ENCODE measurements at regions not wholly inside any gene's neighbourhood (a gene's known extent, or its start where the extent isn't known, plus 50 kb on each side); places are given as distances from the start of the nearest gene placed in this dataset.

GRCh38 chr1:193472430-193472829 is 286.0 kb upstream of the B3GALT2 start:
- DNase-seq (no peak), ATAC-seq (no peak)
- Mint-ChIP-seq H3K4me1 (peaks cover 22% of the 10 kb centered on the region), H3K9me3 (ENCODE audit: low read depth) (peaks cover 12% of the 10 kb centered on the region), H3K4me3 (no peak overlapping the region), H3K36me3 (ENCODE audit: low read depth) (peaks cover 11% of the 10 kb centered on the region), H3K27me3 (no peaks in the 10 kb centered on the region), H3K27ac (no peak overlapping the region)
- CTCF ChIA-PET: interaction anchor here (0.6 kb wide), 1 partner anchor 14 kb away, joined by 3 read pairs; no protein-coding TSS in a partner anchor
- intact Hi-C loops (cut with DNase I, micrococcal nuclease): no loop called here
- POLR2A ChIA-PET: interaction anchor here (0.6 kb wide), 1 partner anchor 876 kb away, joined by 3 read pairs; no protein-coding TSS in a partner anchor

- intact Hi-C loops (cut with DNase I, micrococcal nuclease): no loop called here
- CTCF ChIA-PET: no interaction called here
- POLR2A ChIA-PET: no interaction called here
- H3K9me3 Mint-ChIP-seq (ENCODE audit: low read depth): peaks cover 12% of the 10 kb centered on the region
- no peak for ATAC-seq
- no peaks in the 10 kb centered on the region for H3K27me3 Mint-ChIP-seq
- peaks cover 19% of the 10 kb centered on the region for H3K4me1 Mint-ChIP-seq
- no peak overlapping the region for H3K27ac Mint-ChIP-seq
- H3K36me3 Mint-ChIP-seq (ENCODE audit: low read depth): peaks cover 11% of the 10 kb centered on the region
- DNase-seq: no peak
- no peak overlapping the region for H3K4me3 Mint-ChIP-seq
Measured at GRCh38 chr1:193471981-193472380, 285.6 kb upstream of the B3GALT2 start.

GRCh38 chr1:193463326-193463932 is 277.0 kb upstream of the B3GALT2 start:
- DNase-seq: no peak
- ChIA-PET CTCF (no interaction called here), POLR2A (no interaction called here)
- Mint-ChIP-seq H3K4me1 (peaks cover 34% of the 10 kb centered on the region), H3K27ac (no peak overlapping the region), H3K9me3 (ENCODE audit: low read depth) (no peaks in the 10 kb centered on the region), H3K27me3 (no peaks in the 10 kb centered on the region), H3K4me3 (peak overlapping the region; percentile 51), H3K36me3 (ENCODE audit: low read depth) (no peaks in the 10 kb centered on the region)
- intact Hi-C loops (cut with DNase I, micrococcal nuclease): loop anchor here in 1 of 2 experiments (5.0 kb wide), 1 partner anchor 834 kb away; no protein-coding TSS in a partner anchor
- no peak for ATAC-seq

GRCh38 chr1:193462629-193463320 is 276.4 kb upstream of the B3GALT2 start:
- peak overlapping the region; percentile 51 for H3K4me3 Mint-ChIP-seq
- ATAC-seq (no peak), DNase-seq (no peak)
- CTCF ChIA-PET: interaction anchor here (0.6 kb wide), 1 partner anchor 100 kb away, joined by 3 read pairs; no protein-coding TSS in a partner anchor
- peaks cover 35% of the 10 kb centered on the region for H3K4me1 Mint-ChIP-seq
- POLR2A ChIA-PET: no interaction called here
- no peaks in the 10 kb centered on the region for H3K27me3 Mint-ChIP-seq
- no peaks in the 10 kb centered on the region for H3K36me3 Mint-ChIP-seq (ENCODE audit: low read depth)
- H3K9me3 Mint-ChIP-seq (ENCODE audit: low read depth): no peaks in the 10 kb centered on the region
- intact Hi-C loops (cut with DNase I, micrococcal nuclease): loop anchor here in 1 of 2 experiments (5.0 kb wide), 1 partner anchor 835 kb away; no protein-coding TSS in a partner anchor
- H3K27ac Mint-ChIP-seq: no peak overlapping the region

- no peak overlapping the region for H3K4me3 Mint-ChIP-seq
- H3K4me1 Mint-ChIP-seq: peaks cover 33% of the 10 kb centered on the region
- H3K36me3 Mint-ChIP-seq (ENCODE audit: low read depth): no peaks in the 10 kb centered on the region
- ATAC-seq (peak; percentile 79), DNase-seq (peak; percentile 17)
- ChIA-PET POLR2A (interaction anchor here (0.8 kb wide), 1 partner anchor 82 kb away, joined by 5 read pairs; no protein-coding TSS in a partner anchor), CTCF (interaction anchor here (1.1 to 1.2 kb wide), 3 partner anchors 9 to 24 kb away, joined by 3 to 4 read pairs (median 3); no protein-coding TSS in a partner anchor)
- no peaks in the 10 kb centered on the region for H3K9me3 Mint-ChIP-seq (ENCODE audit: low read depth)
- no peaks in the 10 kb centered on the region for H3K27me3 Mint-ChIP-seq
- intact Hi-C loops (cut with DNase I, micrococcal nuclease): loop anchor here (1.0 to 5.0 kb wide), 4 partner anchors 40 to 79 kb away; no protein-coding TSS in a partner anchor
- H3K27ac Mint-ChIP-seq: peak overlapping the region; percentile 40
Measured at GRCh38 chr1:193458628-193459027, 272.2 kb upstream of the B3GALT2 start.

- Mint-ChIP-seq H3K4me3 (no peak overlapping the region), H3K27ac (no peak overlapping the region), H3K9me3 (ENCODE audit: low read depth) (no peaks in the 10 kb centered on the region), H3K27me3 (no peaks in the 10 kb centered on the region), H3K36me3 (ENCODE audit: low read depth) (no peaks in the 10 kb centered on the region), H3K4me1 (peaks cover 24% of the 10 kb centered on the region)
- DNase-seq: no peak
- intact Hi-C loops (cut with DNase I, micrococcal nuclease): loop anchor here (1.0 to 5.0 kb wide), 4 partner anchors 39 to 80 kb away; no protein-coding TSS in a partner anchor
- CTCF ChIA-PET: interaction anchor here (1.1 to 1.2 kb wide), 2 partner anchors 10 to 15 kb away, joined by 3 to 4 read pairs; no protein-coding TSS in a partner anchor
- POLR2A ChIA-PET: no interaction called here
- ATAC-seq: peak; percentile 31
Measured at GRCh38 chr1:193457676-193458075, 271.3 kb upstream of the B3GALT2 start.

GRCh38 chr1:193456811-193457280 is 270.4 kb upstream of the B3GALT2 start:
- CTCF ChIA-PET: no interaction called here
- H3K27ac Mint-ChIP-seq: no peak overlapping the region
- H3K4me3 Mint-ChIP-seq: no peak overlapping the region
- ATAC-seq (no peak), DNase-seq (no peak)
- no peaks in the 10 kb centered on the region for H3K9me3 Mint-ChIP-seq (ENCODE audit: low read depth)
- POLR2A ChIA-PET: no interaction called here
- no peaks in the 10 kb centered on the region for H3K27me3 Mint-ChIP-seq
- H3K4me1 Mint-ChIP-seq: peaks cover 21% of the 10 kb centered on the region
- intact Hi-C loops (cut with DNase I, micrococcal nuclease): loop anchor here (5.0 kb wide), 2 partner anchors 45 to 80 kb away; no protein-coding TSS in a partner anchor
- no peaks in the 10 kb centered on the region for H3K36me3 Mint-ChIP-seq (ENCODE audit: low read depth)

- no peaks in the 10 kb centered on the region for H3K36me3 Mint-ChIP-seq (ENCODE audit: low read depth)
- no peaks in the 10 kb centered on the region for H3K27me3 Mint-ChIP-seq
- ChIA-PET CTCF (no interaction called here), POLR2A (no interaction called here)
- no peaks in the 10 kb centered on the region for H3K9me3 Mint-ChIP-seq (ENCODE audit: low read depth)
- H3K4me1 Mint-ChIP-seq: peaks cover 15% of the 10 kb centered on the region
- no peak overlapping the region for H3K4me3 Mint-ChIP-seq
- no peak overlapping the region for H3K27ac Mint-ChIP-seq
- DNase-seq (no peak), ATAC-seq (no peak)
- intact Hi-C loops (cut with DNase I, micrococcal nuclease): no loop called here
Measured at GRCh38 chr1:193451606-193452005, 265.2 kb upstream of the B3GALT2 start.

GRCh38 chr1:193451001-193451400 is 264.6 kb upstream of the B3GALT2 start:
- Mint-ChIP-seq H3K36me3 (ENCODE audit: low read depth) (no peaks in the 10 kb centered on the region), H3K4me1 (peaks cover 15% of the 10 kb centered on the region), H3K27me3 (no peaks in the 10 kb centered on the region), H3K27ac (no peak overlapping the region), H3K4me3 (no peak overlapping the region), H3K9me3 (ENCODE audit: low read depth) (no peaks in the 10 kb centered on the region)
- no peak for DNase-seq
- no peak for ATAC-seq
- ChIA-PET CTCF (no interaction called here), POLR2A (no interaction called here)
- intact Hi-C loops (cut with DNase I, micrococcal nuclease): no loop called here

GRCh38 chr1:193448682-193449461 is 262.5 kb upstream of the B3GALT2 start:
- intact Hi-C loops (cut with DNase I, micrococcal nuclease): no loop called here
- ChIA-PET CTCF (interaction anchor here (0.7 kb wide), 1 partner anchor 24 kb away, joined by 3 read pairs; no protein-coding TSS in a partner anchor), POLR2A (interaction anchor here (0.7 kb wide), 1 partner anchor 40 kb away, joined by 3 read pairs; no protein-coding TSS in a partner anchor)
- Mint-ChIP-seq H3K27ac (peak overlapping the region; percentile 40), H3K36me3 (ENCODE audit: low read depth) (no peaks in the 10 kb centered on the region), H3K9me3 (ENCODE audit: low read depth) (no peaks in the 10 kb centered on the region), H3K4me1 (peaks cover 15% of the 10 kb centered on the region), H3K4me3 (no peak overlapping the region), H3K27me3 (no peaks in the 10 kb centered on the region)
- DNase-seq (peak; percentile 25), ATAC-seq (peak; percentile 93)

GRCh38 chr1:193443886-193444285 is 257.5 kb upstream of the B3GALT2 start:
- no peak for ATAC-seq
- Mint-ChIP-seq H3K4me3 (no peak overlapping the region), H3K36me3 (ENCODE audit: low read depth) (no peaks in the 10 kb centered on the region), H3K4me1 (peaks cover 5% of the 10 kb centered on the region), H3K27ac (no peak overlapping the region), H3K9me3 (ENCODE audit: low read depth) (no peaks in the 10 kb centered on the region), H3K27me3 (no peaks in the 10 kb centered on the region)
- POLR2A ChIA-PET: no interaction called here
- DNase-seq: no peak
- intact Hi-C loops (cut with DNase I, micrococcal nuclease): no loop called here
- CTCF ChIA-PET: interaction anchor here (0.5 to 0.9 kb wide), 2 partner anchors 18 to 34 kb away, joined by 3 read pairs; no protein-coding TSS in a partner anchor
